Neural progenitor cell (in vitro differentiated cells): ENCODE measurements at regions not wholly inside any gene's neighbourhood (a gene's known extent, or its start where the extent isn't known, plus 50 kb on each side); places are given as distances from the start of the nearest gene placed in this dataset.

Experiments
- CTCF ChIP-seq: fragments of 200-600 bp; sonication (generic); IDR thresholded peaks from 2 replicates; pipeline ENCODE4 v1.5.1; 2017; ENCODE audit warnings: antibody characterized with exemption, mild to moderate bottlenecking
- EZH2 ChIP-seq: fragments of 200-600 bp; sonication (generic); IDR thresholded peaks from 2 replicates; pipeline ENCODE4 v1.6.1; 2017; ENCODE audit warnings: antibody characterized with exemption, mild to moderate bottlenecking, moderate library complexity
- EZH2phosphoT487 ChIP-seq: fragments of 200-600 bp; sonication (generic); IDR thresholded peaks from 2 replicates; pipeline ENCODE4 v1.6.1; 2017; ENCODE audit warnings: antibody characterized with exemption

- TF ChIP-seq CTCF (no peak), EZH2 (no peak), EZH2phosphoT487 (no peak)
Measured at GRCh38 chr2:155622443-155622842, 710.1 kb downstream of the NR4A2 start.
